SHP77 (cell line): ENCODE measurements at regions not wholly inside any gene's neighbourhood (a gene's known extent, or its start where the extent isn't known, plus 50 kb on each side); places are given as distances from the start of the nearest gene placed in this dataset.
"Not testable (repeated sequence)": the region's sequence is repeated elsewhere in the genome, so short reads cannot be mapped to it uniquely, and the experiment has no call there.

Source experiments
- DNase-seq, 2 experiments: peaks; one replicate each; lab custom pipeline; 2025; lab: John Stamatoyannopoulos, UW

DNA sequence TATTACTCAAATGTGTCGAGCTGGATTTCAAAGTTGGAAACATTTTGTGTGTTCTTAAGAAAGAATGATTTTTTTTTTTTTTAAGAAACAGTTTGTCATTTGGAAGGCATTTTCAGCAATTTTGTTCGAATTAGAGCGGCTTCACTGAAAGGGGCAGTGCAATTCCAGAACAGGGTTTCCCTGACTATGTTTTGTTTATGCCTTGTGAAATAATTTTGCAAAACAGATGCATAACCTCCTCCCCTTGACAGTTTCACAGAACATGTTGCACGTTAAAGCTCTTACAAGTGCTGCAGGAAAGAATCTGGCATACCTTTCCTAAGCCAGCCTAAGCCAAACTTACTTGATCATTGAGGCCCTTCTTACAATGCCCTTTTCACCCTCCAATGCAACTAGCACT is 216.0 kb upstream of the SSTR4 start:
- DNase-seq, result no peak

DNA sequence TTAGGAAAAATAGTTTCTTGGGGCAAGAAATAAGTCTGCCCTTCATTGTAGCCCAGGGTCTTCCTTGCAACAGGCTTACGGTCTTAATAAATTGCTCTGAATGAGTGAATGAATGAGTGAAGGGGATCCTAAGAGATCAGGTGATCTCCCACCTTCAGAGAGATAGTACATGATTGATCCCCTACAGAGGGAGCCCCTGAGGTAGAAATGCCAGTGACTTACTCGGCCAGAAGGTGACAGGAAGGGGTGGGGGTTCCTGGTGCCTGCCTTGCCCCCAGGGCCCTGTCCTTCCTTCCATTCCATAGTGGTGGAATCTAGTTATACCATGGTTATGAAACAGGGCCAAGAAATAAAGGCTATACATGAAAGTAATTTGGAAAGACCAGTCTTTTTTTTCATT is 215.3 kb upstream of the SSTR4 start:
- no peak for DNase-seq

DNA sequence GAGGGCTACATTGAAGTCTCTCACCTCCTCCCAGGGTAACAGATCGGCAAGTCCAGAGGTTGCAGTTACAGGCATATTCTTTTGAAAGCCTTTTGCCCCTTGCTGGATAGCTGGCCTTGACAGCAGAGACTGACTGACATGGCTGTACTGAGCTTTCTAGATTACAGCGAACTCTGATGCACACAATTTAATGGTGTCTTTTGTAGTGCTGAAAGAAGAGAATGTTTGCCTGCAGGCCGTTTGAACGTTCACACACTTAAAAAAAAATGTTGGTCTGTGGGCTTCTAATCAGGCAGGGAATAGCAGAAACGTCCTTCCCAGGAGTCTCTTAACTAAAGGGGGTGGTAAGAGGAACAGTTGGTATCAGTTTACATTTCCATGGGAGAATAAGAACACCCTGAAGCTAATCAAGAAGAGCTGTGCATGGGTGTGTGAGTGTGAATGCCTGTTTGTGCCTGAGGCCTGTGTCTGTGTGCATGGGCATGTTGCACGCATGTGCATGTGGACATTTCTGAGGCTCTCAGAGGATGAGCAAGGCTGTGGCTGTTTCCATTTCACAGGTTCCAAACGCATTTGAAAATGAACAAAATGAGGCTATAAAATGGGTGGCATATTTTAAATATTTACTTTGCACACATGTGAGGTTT is 213.9 kb upstream of the SSTR4 start:
- no peak for DNase-seq

DNA sequence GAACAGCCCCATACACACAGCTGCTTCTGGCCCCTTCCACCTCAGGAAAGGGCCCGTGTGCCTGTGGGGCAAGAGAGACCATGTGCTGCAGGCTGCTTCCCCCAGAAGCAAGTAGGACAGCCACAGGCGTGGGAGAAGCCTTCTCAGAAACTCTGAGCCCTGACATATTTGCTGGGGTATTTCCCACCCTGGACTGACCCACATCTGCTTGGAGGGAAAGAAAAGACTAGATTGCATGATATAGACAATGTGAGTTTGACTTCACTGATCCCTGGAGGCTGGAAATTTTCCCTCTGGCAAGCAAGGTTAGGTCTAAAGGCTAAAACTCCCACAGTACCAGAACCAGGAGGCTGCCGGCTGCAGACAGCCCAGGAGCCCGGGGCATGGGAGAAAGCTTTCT is 213.3 kb upstream of the SSTR4 start:
- no peak for DNase-seq

DNA sequence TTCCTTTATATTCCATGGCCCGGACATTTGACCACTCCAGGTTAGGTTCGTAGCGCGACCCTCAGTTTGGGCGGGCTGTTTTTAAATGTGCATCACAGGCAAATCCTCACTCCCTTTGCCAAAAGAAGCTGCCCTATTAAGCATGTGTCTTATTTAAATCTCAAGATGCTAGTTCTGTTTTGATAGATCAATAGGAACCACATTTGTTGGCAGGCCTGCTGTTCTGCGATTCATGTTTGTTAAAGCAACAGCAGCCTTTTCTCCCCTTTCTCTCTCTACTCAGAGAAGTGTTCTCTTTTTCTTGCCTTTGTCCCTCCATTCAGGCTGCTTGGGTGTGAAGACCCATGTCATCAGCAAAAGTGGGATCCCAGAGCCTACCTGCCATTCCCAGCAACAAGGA is 212.0 kb upstream of the SSTR4 start:
- no peak for DNase-seq

DNA sequence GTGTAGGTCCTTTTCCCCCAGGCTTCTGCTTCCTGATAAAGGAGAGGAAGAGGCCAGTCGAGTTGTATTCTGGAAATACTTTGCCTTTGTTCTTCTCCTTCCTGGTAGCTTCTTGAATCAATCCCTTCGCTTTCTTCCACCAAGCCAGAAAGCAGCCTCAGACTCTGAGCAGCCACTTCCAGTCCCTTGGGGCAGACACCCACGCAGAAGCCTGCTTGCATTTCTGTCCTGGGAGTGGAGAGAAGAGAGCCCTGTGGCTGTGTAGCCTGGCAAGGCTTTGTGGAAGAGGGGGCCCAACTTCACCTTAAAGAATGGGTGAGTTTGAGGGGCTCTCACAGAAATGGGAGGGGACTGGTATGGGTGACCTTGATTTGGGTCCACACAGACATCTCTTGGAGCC is 211.0 kb upstream of the SSTR4 start:
- DNase-seq, result no peak

DNA sequence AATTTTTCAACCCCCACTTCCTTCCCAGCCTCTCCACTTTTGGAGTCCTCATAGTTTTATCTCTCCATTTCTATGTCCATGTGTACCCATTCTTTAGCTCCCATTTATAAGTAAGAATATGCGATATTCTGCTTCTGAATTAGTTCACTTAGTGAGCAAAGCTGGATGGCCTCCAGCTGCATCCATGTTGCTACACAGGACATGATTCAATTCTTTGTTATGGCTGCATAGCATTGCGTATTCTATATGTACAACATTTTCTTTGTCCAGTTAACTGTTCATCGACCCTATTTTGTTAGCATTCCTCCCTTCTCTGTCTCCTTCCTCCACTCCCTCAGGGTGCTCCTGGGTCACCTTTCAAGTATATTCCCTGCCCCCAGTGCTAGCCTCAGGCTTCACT is 210.0 kb upstream of the SSTR4 start:
- DNase-seq, result no peak

DNA sequence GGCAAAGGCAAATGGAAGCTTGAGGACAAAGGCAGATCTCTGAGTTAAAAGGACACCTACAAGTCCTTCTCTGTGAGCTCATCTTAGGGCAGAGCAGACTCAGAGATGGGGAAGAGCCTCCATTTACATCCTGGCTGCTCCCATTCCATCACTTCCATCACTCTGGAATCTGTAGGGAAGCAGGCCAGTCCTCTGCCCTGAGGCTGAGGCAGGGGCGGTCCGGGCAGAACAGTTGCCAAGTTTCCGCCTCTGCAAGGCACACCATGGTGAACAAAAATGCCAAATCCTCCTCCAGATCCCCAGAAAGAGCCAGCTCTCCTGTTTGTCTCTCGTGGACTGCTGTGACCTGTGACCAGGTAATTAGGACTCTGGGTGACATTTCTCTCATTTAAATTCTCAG is 209.6 kb upstream of the SSTR4 start:
- DNase-seq, result no peak

DNA sequence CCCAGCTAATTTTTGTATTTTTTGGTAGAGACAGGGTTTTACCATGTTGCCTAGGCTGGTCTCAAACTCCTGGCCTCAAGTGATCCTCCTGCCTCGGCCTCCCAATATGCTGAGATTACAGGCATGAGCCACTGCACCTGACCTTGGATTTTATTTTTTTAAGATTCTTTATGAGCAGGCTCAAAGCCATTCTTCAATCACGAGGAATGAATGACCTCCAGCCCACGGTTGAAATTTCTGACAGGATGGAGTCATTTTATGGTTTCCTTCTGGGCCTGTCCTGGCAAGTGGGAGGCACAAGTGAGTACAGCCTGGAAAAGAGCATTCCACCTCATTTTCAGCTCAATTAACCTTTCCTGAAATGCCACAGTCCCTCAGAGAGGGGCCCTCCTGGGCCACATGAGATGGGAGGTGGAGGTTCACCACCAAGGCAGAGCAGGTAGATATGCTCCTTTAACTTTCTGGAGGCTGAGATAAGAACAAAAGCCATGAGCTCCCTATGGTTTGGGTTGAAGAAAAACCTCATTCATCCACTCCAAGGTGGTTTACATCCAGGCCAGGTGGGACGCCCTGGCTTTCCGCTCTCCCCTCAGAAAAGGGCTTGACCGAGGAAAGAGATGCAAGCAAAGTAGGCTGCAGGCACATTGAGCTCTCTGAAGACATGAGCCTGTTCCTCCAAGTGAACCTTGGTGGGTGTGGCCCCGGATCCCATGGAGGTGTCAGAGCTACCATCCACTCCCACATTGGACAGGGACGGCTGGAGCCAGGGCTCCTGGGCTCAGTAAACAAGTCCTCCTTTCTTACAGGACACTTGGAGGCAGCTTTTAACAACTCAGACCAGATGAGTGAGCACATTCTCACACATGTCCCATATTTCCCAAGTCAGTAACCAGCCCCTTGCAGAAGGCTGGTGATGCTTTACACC is 208.5 kb upstream of the SSTR4 start:
- DNase-seq, result no peak

DNA sequence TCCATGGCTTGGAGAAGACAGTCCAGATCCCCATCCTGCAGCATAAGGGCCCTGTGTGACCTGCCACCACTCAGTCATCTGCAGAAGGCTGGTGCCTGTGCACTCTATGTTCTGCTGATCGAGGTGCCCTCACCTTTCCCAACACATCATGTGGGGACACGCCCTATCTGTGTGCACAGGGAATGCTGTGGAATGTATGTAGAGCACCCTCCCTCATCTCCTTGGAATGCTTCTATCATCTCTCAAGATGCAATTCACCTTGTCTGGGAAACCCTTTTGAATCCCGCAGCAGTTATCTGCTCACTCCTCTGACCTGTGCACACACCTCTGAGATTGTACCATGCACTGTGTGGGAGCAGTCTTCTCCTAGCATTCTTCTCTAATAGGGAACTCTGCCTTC is 207.2 kb upstream of the SSTR4 start:
- DNase-seq, result no peak

DNA sequence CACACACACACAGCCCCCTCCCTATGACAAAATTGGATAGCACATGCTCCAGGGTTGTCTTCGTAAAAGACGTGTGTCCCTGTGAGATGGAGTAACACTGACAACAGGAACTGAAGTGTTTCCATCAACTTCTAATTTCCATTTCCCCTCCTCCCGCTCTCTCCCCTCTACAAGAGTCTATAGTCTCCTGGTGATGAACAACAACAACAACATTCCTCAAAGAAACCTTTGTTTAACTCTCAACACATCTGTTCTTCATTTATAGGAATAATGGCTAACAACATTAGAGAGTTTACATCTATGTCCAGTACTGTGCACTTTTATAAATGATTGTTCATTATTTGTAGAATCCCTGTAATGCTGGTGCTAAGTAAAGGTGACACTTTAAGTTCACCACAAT is 205.8 kb upstream of the SSTR4 start:
- no peak for DNase-seq

DNA sequence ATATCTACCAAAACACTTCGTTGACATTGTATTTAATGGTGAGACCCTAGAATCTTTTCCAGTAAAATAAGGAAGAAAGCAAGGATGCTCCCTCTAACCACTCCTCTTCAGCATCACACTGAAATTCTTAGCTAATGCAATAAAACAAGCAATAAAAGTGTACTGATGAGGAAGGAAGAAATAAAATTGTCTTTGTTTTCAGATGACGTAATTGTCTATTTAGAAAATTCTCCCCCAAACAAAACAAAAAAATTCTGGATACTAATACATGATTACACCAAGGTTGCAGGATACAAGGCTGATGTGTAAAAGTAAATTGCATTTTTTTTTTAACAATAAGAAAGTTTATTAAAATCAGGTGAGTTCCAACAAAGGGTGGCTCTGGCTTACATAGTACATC is 205.0 kb upstream of the SSTR4 start:
- DNase-seq, result no peak

DNA sequence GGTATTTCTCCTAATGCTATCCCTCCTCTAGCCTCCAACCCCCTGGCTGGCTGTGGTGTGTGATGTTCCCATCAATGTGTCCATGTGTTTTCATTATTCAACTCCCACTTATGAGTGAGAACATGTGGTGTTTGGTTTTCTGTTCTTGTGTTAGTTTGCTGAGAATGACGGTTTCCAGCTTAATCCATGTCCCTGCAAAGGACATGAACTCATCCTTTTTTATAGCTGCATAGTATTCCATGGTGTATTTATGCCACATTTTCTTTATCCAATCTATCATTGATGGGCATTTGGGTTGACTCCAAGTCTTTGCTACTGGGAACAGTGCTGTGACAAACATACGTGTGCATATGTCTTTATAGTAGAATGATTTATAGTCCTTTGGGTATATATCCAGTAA is 204.4 kb upstream of the SSTR4 start:
- not testable (repeated sequence) for DNase-seq

DNA sequence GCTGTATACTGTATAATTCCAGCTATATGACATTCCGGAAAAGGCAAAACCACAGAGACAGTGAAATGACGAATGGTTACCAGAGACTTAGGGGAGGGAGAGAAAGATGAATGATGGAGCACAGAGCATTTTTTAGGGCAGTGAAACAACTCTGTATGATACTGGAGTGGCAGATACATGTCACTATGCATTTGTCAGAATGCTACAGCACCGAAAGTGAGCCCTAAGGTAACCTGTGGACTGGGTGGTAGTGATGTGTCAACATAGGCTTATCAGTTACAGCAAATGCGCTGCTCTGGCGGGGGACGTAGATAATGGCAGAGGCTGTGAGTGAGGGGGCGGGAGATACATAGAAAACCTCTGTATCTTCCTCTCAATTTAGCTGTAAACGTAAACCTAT is 201.3 kb upstream of the SSTR4 start:
- DNase-seq, result no peak

DNA sequence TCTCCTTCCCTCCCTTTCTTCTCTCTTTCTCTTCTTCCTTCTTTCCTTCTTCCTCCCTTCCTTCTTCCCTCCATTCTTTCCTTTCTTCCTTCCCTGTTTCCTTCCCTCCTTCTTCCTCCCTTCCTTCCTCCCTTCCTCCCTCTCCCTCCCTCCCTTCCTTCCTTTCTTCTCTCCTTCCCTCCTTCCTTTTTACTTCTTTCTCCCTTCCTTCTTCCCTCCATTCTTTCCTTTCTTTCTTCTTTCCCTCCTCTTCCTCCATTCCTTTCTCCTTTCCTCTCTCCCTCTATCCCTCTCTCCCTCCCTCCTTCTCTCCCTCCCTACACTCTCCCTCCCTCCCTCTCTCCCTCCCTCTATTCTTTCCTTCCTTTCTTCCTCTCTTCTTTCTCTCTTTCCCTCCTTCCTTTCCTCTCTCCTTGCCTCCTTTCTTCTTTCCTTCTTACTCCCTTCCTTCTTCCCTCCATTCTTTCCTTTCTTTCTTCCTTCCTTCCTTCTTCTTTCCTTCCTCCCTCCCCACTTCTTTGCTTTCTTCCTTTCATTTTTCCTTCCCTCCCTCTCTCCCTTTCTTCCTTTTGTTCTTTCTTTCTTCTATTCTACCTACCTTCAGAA is 200.4 kb upstream of the SSTR4 start:
- no peak for DNase-seq

DNA sequence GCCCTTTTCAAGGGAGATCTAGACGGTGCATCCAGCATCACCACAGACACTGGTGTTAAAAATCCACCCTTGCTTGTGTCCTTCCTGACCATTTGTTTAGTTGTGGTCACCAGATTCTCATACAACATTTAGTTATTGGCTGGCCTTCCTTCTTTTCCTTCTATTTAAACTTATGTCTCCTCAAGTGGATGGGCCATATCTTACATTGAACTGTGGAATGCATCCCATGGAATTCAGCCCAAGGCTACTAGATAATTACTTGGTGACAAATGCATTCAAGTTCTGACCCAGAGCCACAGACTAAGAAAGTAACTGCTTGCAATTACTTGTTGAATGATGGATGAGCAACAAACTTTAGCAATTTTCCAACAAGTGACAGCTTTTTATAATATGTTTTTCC is 198.9 kb upstream of the SSTR4 start:
- DNase-seq, result no peak

DNA sequence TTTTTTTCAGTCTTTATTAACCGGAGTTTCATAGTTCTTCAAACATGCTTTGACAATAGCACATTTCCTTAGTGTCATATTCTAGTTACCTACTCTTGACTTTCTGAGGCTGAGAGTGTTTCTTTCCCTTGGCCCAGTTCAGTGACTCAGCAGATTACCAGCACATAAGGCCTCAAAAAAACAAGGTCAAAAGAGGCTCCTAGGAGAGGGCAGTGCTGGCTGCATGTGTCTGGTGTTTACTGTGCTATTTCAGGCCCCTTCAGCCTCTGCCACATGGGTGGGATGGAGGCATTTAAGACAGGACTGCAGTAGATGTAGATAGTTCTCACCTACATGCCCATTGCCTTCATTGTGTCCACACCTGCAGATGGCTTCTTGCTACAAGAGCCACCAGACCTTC is 198.2 kb upstream of the SSTR4 start:
- no peak for DNase-seq

DNA sequence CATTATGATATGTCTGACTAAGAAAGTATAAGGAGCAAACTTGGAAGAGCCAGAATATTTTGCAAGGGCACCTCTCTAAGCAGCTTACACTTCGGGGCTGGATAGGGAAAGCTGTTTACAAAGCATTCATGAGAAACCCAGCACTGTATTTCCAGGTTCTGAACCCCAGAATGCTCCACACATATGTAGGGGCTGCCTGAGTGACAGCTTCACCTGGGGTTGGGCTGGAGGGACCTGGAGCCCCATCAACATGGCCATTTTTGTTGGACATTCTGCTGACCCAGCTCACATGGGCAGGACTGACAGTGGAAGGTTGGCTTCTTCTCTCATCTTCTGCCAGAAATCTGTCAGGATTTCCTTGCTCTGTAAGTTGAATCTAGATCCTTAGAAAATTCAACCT is 197.1 kb upstream of the SSTR4 start:
- no peak for DNase-seq

DNA sequence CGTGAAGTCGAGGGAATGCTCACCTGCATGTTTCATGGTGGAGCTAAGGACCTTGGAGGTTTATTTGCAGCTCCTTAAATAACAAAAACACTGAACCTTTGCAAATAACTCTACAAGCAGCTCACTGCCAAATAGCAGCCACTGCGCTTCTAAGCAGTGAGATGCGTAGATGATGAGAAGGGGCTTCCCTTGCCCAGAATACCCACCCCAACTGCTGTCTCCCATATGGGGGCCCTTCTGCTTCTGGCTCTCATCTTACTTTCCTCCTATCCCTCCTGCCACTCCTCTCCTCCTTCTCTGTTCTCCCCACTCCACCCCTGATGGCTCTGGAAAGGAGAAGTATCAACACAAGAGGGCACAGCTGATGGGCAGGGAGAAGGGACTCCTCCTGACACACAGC is 193.3 kb upstream of the SSTR4 start:
- no peak for DNase-seq

DNA sequence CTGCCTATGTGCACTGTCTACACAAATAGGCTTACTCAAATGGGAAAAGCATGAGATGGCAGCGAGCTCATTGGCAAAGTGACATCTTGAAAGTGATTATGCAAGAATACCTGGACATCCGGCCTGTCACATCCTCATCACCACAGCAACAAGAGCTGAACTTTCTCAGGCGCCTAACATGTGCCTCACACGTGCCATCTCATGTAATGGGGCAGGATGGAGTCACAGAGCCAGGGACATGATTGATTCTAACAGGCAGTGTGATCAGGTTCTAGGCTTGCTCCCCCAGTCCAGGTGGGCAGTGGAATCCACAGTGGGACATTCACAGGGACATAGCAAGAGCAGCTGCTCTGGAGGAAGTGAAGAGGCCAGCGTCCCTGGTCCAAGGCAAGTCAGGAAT is 192.3 kb upstream of the SSTR4 start:
- no peak for DNase-seq

DNA sequence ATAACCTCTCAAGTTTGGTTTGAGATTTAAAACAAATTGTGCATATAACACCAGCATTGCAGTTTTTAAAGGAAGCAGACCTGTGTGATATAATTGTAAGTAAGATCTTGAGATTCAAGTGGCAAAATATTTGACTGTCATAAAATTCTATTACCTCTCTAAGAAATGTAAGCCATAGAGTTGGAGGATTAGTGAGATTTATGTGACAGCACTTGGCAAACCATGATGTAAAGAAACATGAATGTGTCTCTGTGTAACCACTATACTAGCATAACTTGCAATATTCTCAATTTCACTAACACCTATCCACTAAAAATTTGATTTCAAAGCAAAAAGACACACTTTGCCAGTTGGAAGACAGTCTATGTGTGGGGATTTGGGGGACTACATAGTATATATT is 190.2 kb upstream of the SSTR4 start:
- DNase-seq, result no peak

DNA sequence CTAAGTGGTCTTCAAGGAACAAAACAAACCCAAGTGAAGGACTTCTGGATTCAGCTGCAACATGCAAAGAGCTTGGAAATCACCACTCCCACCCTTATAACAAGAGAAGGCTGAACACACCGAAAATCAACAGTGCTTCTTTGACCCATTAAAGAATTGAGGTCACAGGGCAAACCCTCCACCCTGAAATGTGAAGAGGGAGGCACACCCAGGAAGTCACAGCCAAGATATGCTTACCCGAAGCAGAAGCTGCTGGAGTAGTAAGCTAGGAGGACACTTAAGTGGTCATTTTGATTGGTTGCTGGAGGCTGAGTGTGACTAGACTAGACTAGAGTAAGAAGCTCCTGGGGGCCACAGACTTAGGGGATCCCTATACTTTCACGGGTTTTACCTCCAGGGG is 188.2 kb upstream of the SSTR4 start:
- no peak for DNase-seq

DNA sequence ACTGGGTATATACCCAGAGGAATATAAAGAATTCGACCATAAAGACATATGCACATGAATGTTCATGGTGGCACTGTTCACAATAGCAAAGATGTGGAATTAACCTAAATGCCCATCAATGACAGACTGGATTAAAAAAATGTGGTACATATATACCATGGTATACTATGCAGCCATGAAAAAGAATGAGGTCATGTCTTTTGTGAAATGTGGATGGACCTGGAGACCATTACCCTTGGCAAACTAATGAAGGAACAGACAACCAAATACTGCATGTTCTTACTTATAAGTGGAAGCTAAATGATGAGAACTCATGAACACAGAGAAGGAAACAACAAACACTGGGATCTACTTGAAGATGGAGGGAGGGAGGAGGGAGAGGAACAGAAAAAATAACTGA is 186.7 kb upstream of the SSTR4 start:
- no peak for DNase-seq
